PFSK-1 (cell line): ENCODE measurements at regions not wholly inside any gene's neighbourhood (a gene's known extent, or its start where the extent isn't known, plus 50 kb on each side); places are given as distances from the start of the nearest gene placed in this dataset.

Experiments used
- FOXP2 ChIP-seq: optimal IDR thresholded peaks from 2 replicates; pipeline ENCODE3; 2011; ENCODE audit warnings: borderline replicate concordance, control low read depth, inconsistent platforms; ENCODE audit not compliant: insufficient read depth; ENCODE audit errors: extremely low read length, extremely low read depth
- POLR2AphosphoS5 ChIP-seq: IDR thresholded peaks from 2 replicates; pipeline ENCODE4 v1.6.1; 2012; ENCODE audit warnings: low read depth, mild to moderate bottlenecking, control low read depth, low read length, moderate library complexity
- REST ChIP-seq, 2 experiments: IDR thresholded peaks; 2 replicates each; pipeline versions ENCODE4 v1.6.1 to v1.8.0; 2011 to 2012; ENCODE audit warnings: low read depth in 2 of 2, low read length in 2 of 2, control low read depth in 1 of 2, inconsistent platforms in 1 of 2, mild to moderate bottlenecking in 1 of 2, moderate library complexity in 1 of 2; ENCODE audit not compliant: insufficient read depth in 1 of 2
- SIN3A ChIP-seq: IDR thresholded peaks from 2 replicates; pipeline ENCODE4 v1.6.1; 2012; ENCODE audit warnings: mild to moderate bottlenecking, low read length, moderate library complexity, borderline replicate concordance; ENCODE audit not compliant: insufficient read depth
- TAF1 ChIP-seq: IDR thresholded peaks from 2 replicates; pipeline ENCODE4 v1.6.1; 2012; ENCODE audit warnings: low read length, control low read depth, borderline replicate concordance; ENCODE audit not compliant: insufficient read depth

GRCh38 chr3:169020371-169020770, 643.1 kb downstream of the MECOM start:
- no peak for TF ChIP-seq FOXP2
- no peak for TF ChIP-seq TAF1
- TF ChIP-seq POLR2AphosphoS5: no peak
- TF ChIP-seq SIN3A: no peak
- TF ChIP-seq REST (IDR thresholded peaks at IDR 0.05; ENCODE audit: insufficient read depth in 1 of 2, low read depth in 2 of 2, low read length in 2 of 2): no peak

- TF ChIP-seq TAF1 (no peak), SIN3A (no peak), REST (IDR thresholded peaks at IDR 0.05; ENCODE audit: insufficient read depth in 1 of 2, low read depth in 2 of 2, low read length in 2 of 2) (no peak), POLR2AphosphoS5 (no peak), FOXP2 (no peak)
Observed at GRCh38 chr3:169009453-169009852, 654.1 kb downstream of the MECOM start.

- TF ChIP-seq POLR2AphosphoS5: no peak
Observed at GRCh38 chr3:169008776-169009358, 654.6 kb downstream of the MECOM start.

GRCh38 chr3:169007145-169007544, 656.4 kb downstream of the MECOM start:
- TF ChIP-seq POLR2AphosphoS5: no peak
- no peak for TF ChIP-seq SIN3A

- TF ChIP-seq TAF1: no peak
- no peak for TF ChIP-seq POLR2AphosphoS5
- no peak for TF ChIP-seq REST (IDR thresholded peaks at IDR 0.05; ENCODE audit: insufficient read depth in 1 of 2, low read depth in 2 of 2, low read length in 2 of 2)
- no peak for TF ChIP-seq FOXP2
- TF ChIP-seq SIN3A: no peak
Observed at GRCh38 chr3:169002689-169003088, 660.8 kb downstream of the MECOM start.

GRCh38 chr3:168998792-168999191, 664.7 kb downstream of the MECOM start:
- no peak for TF ChIP-seq FOXP2
- no peak for TF ChIP-seq TAF1
- no peak for TF ChIP-seq REST (IDR thresholded peaks at IDR 0.05; ENCODE audit: insufficient read depth in 1 of 2, low read depth in 2 of 2, low read length in 2 of 2)
- TF ChIP-seq SIN3A: no peak
- TF ChIP-seq POLR2AphosphoS5: no peak
